H1 (cell line): ENCODE measurements at regions not wholly inside any gene's neighbourhood (a gene's known extent, or its start where the extent isn't known, plus 50 kb on each side); places are given as distances from the start of the nearest gene placed in this dataset.

Experiments
- CTCF ChIA-PET: fragments of 300-600 bp; sonication (Branson Sonifier 250); formaldehyde crosslinking; loops from one replicate; lab custom pipeline; 2021; ENCODE audit not compliant: partially characterized antibody; lab: Charles Lee
- POLR2A ChIA-PET: fragments of 300-600 bp; sonication (Branson Sonifier 250); formaldehyde crosslinking; loops from one replicate; lab custom pipeline; 2021; ENCODE audit warnings: inconsistent platforms; ENCODE audit not compliant: partially characterized antibody; lab: Charles Lee
- DNase-seq, 2 experiments: peaks; one replicate each; pipeline versions ENCODE4 v3.0.0 to v3.0.0-alpha.2; 2010 to 2022; ENCODE audit warnings: low spot score in 2 of 2, low read depth in 1 of 2, mixed read lengths in 1 of 2
- FAIRE-seq: peaks from 2 replicates; lab custom pipeline; 2011; peaks lifted over from hg19 to GRCh38; lab: Jason Lieb, UNC
- H2AFZ ChIP-seq: 2 replicates; pipeline ENCODE4 v1.8.1; 2012; ENCODE audit warnings: low read length, inconsistent platforms
- H2AK5ac ChIP-seq: 2 replicates; pipeline ENCODE4 v1.6.1; 2013; ENCODE audit warnings: low read depth, low read length
- H2BK120ac ChIP-seq: replicated peaks from 2 replicates; pipeline ENCODE3; 2013; ENCODE audit warnings: low read depth, low read length, inconsistent platforms
- H2BK12ac ChIP-seq: 2 replicates; pipeline ENCODE4 v1.6.1; 2013; ENCODE audit warnings: low read depth, low read length
- H2BK15ac ChIP-seq: 2 replicates; pipeline ENCODE4 v1.6.1; 2013; ENCODE audit warnings: low read length
- H2BK20ac ChIP-seq: 2 replicates; pipeline ENCODE4 v1.6.1; 2013; ENCODE audit warnings: low read length
- H2BK5ac ChIP-seq: 2 replicates; pipeline ENCODE4 v1.6.1; 2013; ENCODE audit warnings: low read depth, low read length
- H3K14ac ChIP-seq: 2 replicates; pipeline ENCODE4 v1.6.1; 2013; ENCODE audit warnings: inconsistent platforms; ENCODE audit not compliant: insufficient read length
- H3K18ac ChIP-seq: 2 replicates; pipeline ENCODE4 v1.6.1; 2013; ENCODE audit warnings: low read length; ENCODE audit errors: extremely low read depth
- H3K23ac ChIP-seq: 2 replicates; pipeline ENCODE4 v1.6.1; 2013; ENCODE audit warnings: inconsistent platforms; ENCODE audit not compliant: insufficient read length
- H3K23me2 ChIP-seq: 2 replicates; pipeline ENCODE4 v1.6.1; 2013; ENCODE audit warnings: low read depth, low read length
- H3K27ac ChIP-seq: 2 replicates; pipeline ENCODE4 v1.6.1; 2011; ENCODE audit warnings: low read depth, low read length, inconsistent platforms
- H3K27me3 ChIP-seq, 4 experiments: replicated peaks in 1 of 4; 1 replicate in 1 of 4; 2 replicates in 3 of 4; pipeline versions ENCODE4 v1.6.1 to v1.8.1; 2011 to 2013; ENCODE audit warnings: low read length in 3 of 4, mild to moderate bottlenecking in 3 of 4, inconsistent platforms in 2 of 4, mixed read lengths in 2 of 4, moderate library complexity in 1 of 4; ENCODE audit not compliant: control insufficient read depth in 3 of 4, insufficient read depth in 3 of 4; ENCODE audit errors: extremely low read depth in 1 of 4
- H3K36me3 ChIP-seq, 4 experiments: 2 replicates each; pipeline versions ENCODE4 v1.6.1 to v1.8.1; 2011 to 2013; ENCODE audit warnings: mild to moderate bottlenecking in 4 of 4, low read length in 3 of 4, moderate library complexity in 2 of 4, control low read depth in 1 of 4, inconsistent platforms in 1 of 4; ENCODE audit not compliant: insufficient read depth in 4 of 4, control insufficient read depth in 2 of 4
- H3K4ac ChIP-seq: replicated peaks from 2 replicates; pipeline ENCODE3; 2013; ENCODE audit warnings: low read length, low read depth, mixed read lengths, inconsistent platforms; ENCODE audit not compliant: insufficient read length
- H3K4me1 ChIP-seq, 4 experiments: replicated peaks in 1 of 4; 1 replicate in 1 of 4; 2 replicates in 3 of 4; pipeline versions ENCODE4 v1.6.1 to v1.8.1; 2011 to 2013; ENCODE audit warnings: low read length in 3 of 4, inconsistent platforms in 2 of 4, mixed read lengths in 1 of 4; ENCODE audit not compliant: insufficient read depth in 4 of 4, control insufficient read depth in 3 of 4
- H3K4me2 ChIP-seq, 2 experiments: 2 replicates each; pipeline versions ENCODE4 v1.6.1 to v1.8.1; 2011 to 2013; ENCODE audit warnings: low read depth in 2 of 2, low read length in 2 of 2, control low read depth in 1 of 2, inconsistent platforms in 1 of 2, mild to moderate bottlenecking in 1 of 2; ENCODE audit not compliant: insufficient read depth in 1 of 2
- H3K4me3 ChIP-seq, 4 experiments: fragments of 200-600, 300-600 bp in 1 of 4; sonication (generic), shearing (Covaris generic), sonication (Bioruptor Twin) in 1 of 4; 2 replicates each; pipeline versions ENCODE4 v1.5.1 to v1.8.1; 2011 to 2016; ENCODE audit warnings: low read length in 4 of 4, low read depth in 3 of 4, control low read depth in 2 of 4, inconsistent platforms in 2 of 4, mild to moderate bottlenecking in 2 of 4, mixed read lengths in 1 of 4, moderate library complexity in 1 of 4; ENCODE audit not compliant: insufficient read depth in 2 of 4; ENCODE audit errors: extremely low read depth in 1 of 4
- H3K56ac ChIP-seq: replicated peaks from 2 replicates; pipeline ENCODE3; 2013; ENCODE audit warnings: low read depth, mild to moderate bottlenecking, mixed read lengths, low read length, inconsistent platforms; ENCODE audit not compliant: insufficient read length
- H3K79me1 ChIP-seq: 2 replicates; pipeline ENCODE4 v1.6.1; 2013; ENCODE audit warnings: low read depth, low read length, control low read depth
- H3K79me2 ChIP-seq, 2 experiments: 2 replicates each; pipeline versions ENCODE4 v1.6.1 to v1.8.1; 2012 to 2013; ENCODE audit warnings: low read length in 2 of 2, mild to moderate bottlenecking in 2 of 2, inconsistent platforms in 1 of 2; ENCODE audit not compliant: insufficient read depth in 2 of 2, control insufficient read depth in 1 of 2
- H3K9ac ChIP-seq, 4 experiments: replicated peaks in 1 of 4; 1 replicate in 1 of 4; 2 replicates in 3 of 4; pipeline versions ENCODE4 v1.6.1 to v1.8.1; 2011 to 2013; ENCODE audit warnings: low read depth in 3 of 4, low read length in 3 of 4, control low read depth in 2 of 4, mild to moderate bottlenecking in 2 of 4, moderate library complexity in 2 of 4, inconsistent platforms in 1 of 4; ENCODE audit errors: extremely low read depth in 1 of 4
- H3K9me3 ChIP-seq, 2 experiments: 2 replicates each; pipeline versions ENCODE4 v1.6.1 to v1.8.1; 2012 to 2013; ENCODE audit warnings: mild to moderate bottlenecking in 2 of 2, moderate library complexity in 2 of 2, control low read depth in 1 of 2, inconsistent platforms in 1 of 2, low read depth in 1 of 2, low read length in 1 of 2, mixed read lengths in 1 of 2; ENCODE audit not compliant: insufficient read depth in 2 of 2
- H4K20me1 ChIP-seq, 2 experiments: replicated peaks in 1 of 2; 2 replicates each; pipeline versions ENCODE3 to v1.8.1; 2011 to 2013; ENCODE audit warnings: inconsistent platforms in 2 of 2, low read length in 2 of 2, mild to moderate bottlenecking in 1 of 2; ENCODE audit not compliant: insufficient read depth in 2 of 2, control insufficient read depth in 1 of 2
- H4K5ac ChIP-seq: 2 replicates; pipeline ENCODE4 v1.6.1; 2013; ENCODE audit warnings: low read length, low read depth, mixed read lengths, inconsistent platforms; ENCODE audit not compliant: insufficient read length
- H4K8ac ChIP-seq: 2 replicates; pipeline ENCODE4 v1.8.0; 2013; ENCODE audit warnings: mild to moderate bottlenecking, moderate library complexity, low read length, inconsistent platforms; ENCODE audit not compliant: insufficient read depth; ENCODE audit errors: extremely low read depth
- H4K91ac ChIP-seq: replicated peaks from 2 replicates; pipeline ENCODE3; 2013; ENCODE audit warnings: low read length, mixed read lengths, inconsistent platforms; ENCODE audit not compliant: insufficient read length
- BACH1 ChIP-seq: IDR thresholded peaks from 2 replicates; pipeline ENCODE4 v1.6.1; 2012; ENCODE audit warnings: low read length, improper control_type of control experiment
- BRCA1 ChIP-seq: IDR thresholded peaks from 2 replicates; pipeline ENCODE4 v1.6.1; 2012; ENCODE audit warnings: low read depth, low read length, improper control_type of control experiment
- CBX5 ChIP-seq: fragments of 300-800, 300-1000 bp; sonication (generic); IDR thresholded peaks from 2 replicates; pipeline ENCODE4 v1.7.1; 2016; ENCODE audit warnings: antibody characterized with exemption, low read length, low read depth
- CEBPB ChIP-seq: IDR thresholded peaks from 2 replicates; pipeline ENCODE4 v1.6.1; 2012; ENCODE audit warnings: low read depth, low read length
- CHD1 ChIP-seq: IDR thresholded peaks from 2 replicates; pipeline ENCODE4 v1.6.1; 2012; ENCODE audit warnings: low read depth, low read length, improper control_type of control experiment
- CHD2 ChIP-seq: IDR thresholded peaks from 2 replicates; pipeline ENCODE4 v1.6.1; 2012; ENCODE audit warnings: low read length, improper control_type of control experiment
- CREB1 ChIP-seq: IDR thresholded peaks from 2 replicates; pipeline ENCODE4 v1.6.1; 2012; ENCODE audit warnings: inconsistent platforms
- EGR1 ChIP-seq: IDR thresholded peaks from 2 replicates; pipeline ENCODE4 v1.6.1; 2011; ENCODE audit warnings: low read depth, low read length, borderline replicate concordance
- EP300 ChIP-seq, 2 experiments: IDR thresholded peaks; 1 replicate in 1 of 2; 2 replicates in 1 of 2; pipeline ENCODE4 v1.6.1; 2011 to 2012; ENCODE audit warnings: low read depth in 2 of 2, low read length in 2 of 2, mild to moderate bottlenecking in 2 of 2, borderline replicate concordance in 1 of 2, inconsistent platforms in 1 of 2, moderate library complexity in 1 of 2
- GTF2F1 ChIP-seq: IDR thresholded peaks from 2 replicates; pipeline ENCODE4 v1.6.1; 2012; ENCODE audit warnings: low read depth, low read length, improper control_type of control experiment, borderline replicate concordance
- KDM4A ChIP-seq: IDR thresholded peaks from one replicate; pipeline ENCODE4 v1.7.1; 2012; ENCODE audit warnings: low read depth, mild to moderate bottlenecking, moderate library complexity, low read length, inconsistent platforms; ENCODE audit not compliant: severe bottlenecking
- PHF8 ChIP-seq: fragments of 200-600 bp; sonication (generic); conservative IDR thresholded peaks from 2 replicates; pipeline ENCODE4 v1.7.1; 2012; ENCODE audit warnings: low read depth, mild to moderate bottlenecking, inconsistent platforms, low read length, moderate library complexity
- RXRA ChIP-seq: IDR thresholded peaks from 2 replicates; pipeline ENCODE4 v1.6.1; 2011; ENCODE audit warnings: low read depth, mild to moderate bottlenecking, low read length, moderate library complexity; ENCODE audit not compliant: insufficient read depth
- WGBS, 2 experiments: shearing (Covaris generic) in 1 of 2; methylation state at CpG; one replicate each; pipeline versions ENCODE4 v1.1.6 to v1.1.7; 2013 to 2015; ENCODE audit warnings: low lambda C conversion rate in 2 of 2, mixed read lengths in 2 of 2, inconsistent platforms in 1 of 2, low coverage in 1 of 2, missing lambda C conversion rate in 1 of 2; ENCODE audit not compliant: insufficient replicate concordance in 2 of 2, insufficient coverage in 1 of 2, insufficient read length in 1 of 2; ENCODE audit errors: extremely low coverage in 1 of 2, missing lambda C conversion rate in 1 of 2; 5-methylcytosine and 5-hydroxymethylcytosine counted together
- TF ChIP-seq, protein P1 (sequence below): IDR thresholded peaks from 2 replicates; pipeline ENCODE4 v1.6.1; 2012; ENCODE audit warnings: inconsistent platforms

- Histone ChIP-seq H3K27ac (no peak overlapping the region), H2AFZ (no peak overlapping the region), H4K5ac (no peak overlapping the region), H2BK120ac (no peak overlapping the region), H2BK15ac (no peak overlapping the region), H3K23me2 (no peaks in the 10 kb centered on the region), H2BK12ac (no peak overlapping the region), H3K79me2 (no peaks in the 10 kb centered on the region), H3K56ac (no peak overlapping the region), H3K4me1 (peaks cover 0 to 6% (median 3%) of the 10 kb centered on the region in 4 experiments; a peak in 2 of 7 replicates), H4K8ac (no peak overlapping the region), H3K18ac (no peak overlapping the region), H3K4me3 (peak overlapping the region in 1 of 4 experiments; percentile 5; a peak in 1 of 8 replicates), H3K23ac (no peak overlapping the region), H3K79me1 (no peaks in the 10 kb centered on the region), H2BK5ac (no peak overlapping the region), H3K9ac (no peak overlapping the region), H3K4ac (no peak overlapping the region), H3K36me3 (peaks cover 0 to 6% (median 0%) of the 10 kb centered on the region in 4 experiments; a peak in 1 of 8 replicates), H3K14ac (no peak overlapping the region), H4K91ac (no peak overlapping the region), H3K9me3 (peaks cover 19 to 25% of the 10 kb centered on the region in 2 experiments), H2BK20ac (peak overlapping the region; percentile 72; the same call in 1 of the 2 replicates), H2AK5ac (no peak overlapping the region), H4K20me1 (no peaks in the 10 kb centered on the region), H3K27me3 (peaks cover 0 to 1% (median 0%) of the 10 kb centered on the region in 4 experiments; a peak in 2 of 7 replicates), H3K4me2 (no peak overlapping the region)
- WGBS, 2 experiments: 86% methylated on average over 7 of the region's 7 CpGs; no CpG with 5 or more reads in 1 of the 2 experiments
- ChIA-PET CTCF (no interaction called here), POLR2A (no interaction called here)
- DNase-seq: no peak
- FAIRE-seq: no peak
- TF ChIP-seq GTF2F1 (no peak), CHD1 (no peak), EP300 (IDR thresholded peaks at IDR 0.05; ENCODE audit: borderline replicate concordance in 1 of 2, low read depth in 2 of 2, low read length in 2 of 2) (no peak), CBX5 (no peak), KDM4A (no peak), BACH1 (no peak), CREB1 (no peak), PHF8 (no peak), CHD2 (no peak), RXRA (no peak), BRCA1 (no peak), EGR1 (no peak), CEBPB (no peak)
- TF ChIP-seq, protein P1, sequence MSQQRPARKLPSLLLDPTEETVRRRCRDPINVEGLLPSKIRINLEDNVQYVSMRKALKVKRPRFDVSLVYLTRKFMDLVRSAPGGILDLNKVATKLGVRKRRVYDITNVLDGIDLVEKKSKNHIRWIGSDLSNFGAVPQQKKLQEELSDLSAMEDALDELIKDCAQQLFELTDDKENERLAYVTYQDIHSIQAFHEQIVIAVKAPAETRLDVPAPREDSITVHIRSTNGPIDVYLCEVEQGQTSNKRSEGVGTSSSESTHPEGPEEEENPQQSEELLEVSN: no peak
Measured at GRCh38 chr10:130394832-130395231, 258.6 kb downstream of the GLRX3 start.
